PC-9 (cell line): ENCODE measurements at regions not wholly inside any gene's neighbourhood (a gene's known extent, or its start where the extent isn't known, plus 50 kb on each side); places are given as distances from the start of the nearest gene placed in this dataset.

ENCODE experiments used
- BruUV-seq: library from RNA; stranded (reverse); fragments of 400-500 nt; replicated peaks from 2 replicates; lab custom pipeline; 2021; lab: Mats Ljungman, UMichigan
- CTCF ChIA-PET: fragments of 300-600 bp; sonication (Branson Sonifier 250); formaldehyde crosslinking; loops from one replicate; lab custom pipeline; 2022; ENCODE audit warnings: antibody characterized with exemption; lab: Charles Lee
- POLR2A ChIA-PET: fragments of 300-600 bp; sonication (Branson Sonifier 250); formaldehyde crosslinking; loops from one replicate; lab custom pipeline; 2022; ENCODE audit warnings: antibody characterized with exemption; ENCODE audit not compliant: unreplicated experiment; lab: Charles Lee
- DNase-seq, 2 experiments: peaks; one replicate each; pipeline versions ENCODE4 v3.0.0 to v3.0.0-alpha.2; 2015 to 2022; ENCODE audit warnings: mixed read lengths in 1 of 2
- H2AFZ ChIP-seq: fragments of 200-600 bp; sonication (generic); 2 replicates; pipeline ENCODE4 v1.8.1; 2017; ENCODE audit warnings: antibody characterized with exemption
- H3F3A ChIP-seq: fragments of 200-600 bp; sonication (generic); 2 replicates; pipeline ENCODE4 v1.8.1; 2017; ENCODE audit warnings: antibody characterized with exemption, mild to moderate bottlenecking, low read depth; ENCODE audit not compliant: insufficient read depth
- H3K27ac ChIP-seq: fragments of 200-600 bp; sonication (generic); 2 replicates; pipeline ENCODE4 v1.6.1; 2016; ENCODE audit warnings: mixed run types
- H3K27me3 ChIP-seq: fragments of 200-600 bp; sonication (generic); 2 replicates; pipeline ENCODE4 v1.6.1; 2016; ENCODE audit warnings: low read depth, mixed run types; ENCODE audit not compliant: insufficient read depth
- H3K36me3 ChIP-seq: fragments of 200-600 bp; sonication (generic); 2 replicates; pipeline ENCODE4 v1.6.1; 2016; ENCODE audit warnings: low read depth, mixed run types
- H3K4me1 ChIP-seq: fragments of 200-600 bp; sonication (generic); replicated peaks from 2 replicates; pipeline ENCODE4 v1.6.1; 2016; ENCODE audit warnings: mixed run types; ENCODE audit not compliant: insufficient read depth
- H3K4me2 ChIP-seq: fragments of 200-600 bp; sonication (generic); 2 replicates; pipeline ENCODE4 v1.6.1; 2017; ENCODE audit warnings: mixed run types
- H3K4me3 ChIP-seq: fragments of 200-600 bp; sonication (generic); 2 replicates; pipeline ENCODE4 v1.6.1; 2016; ENCODE audit warnings: mixed run types
- H3K79me2 ChIP-seq: fragments of 200-600 bp; sonication (generic); 2 replicates; pipeline ENCODE4 v1.6.1; 2017; ENCODE audit warnings: low read depth, mixed run types
- H3K9me2 ChIP-seq: fragments of 200-600 bp; sonication (generic); 2 replicates; pipeline ENCODE4 v1.8.1; 2017; ENCODE audit warnings: mild to moderate bottlenecking; ENCODE audit not compliant: insufficient read depth
- H3K9me3 ChIP-seq: fragments of 200-600 bp; sonication (generic); 2 replicates; pipeline ENCODE4 v1.8.1; 2016; ENCODE audit warnings: low read depth; ENCODE audit not compliant: insufficient read depth
- H4K20me1 ChIP-seq: fragments of 200-600 bp; sonication (generic); 2 replicates; pipeline ENCODE4 v1.8.1; 2017; ENCODE audit not compliant: insufficient read depth
- CTCF ChIP-seq: fragments of 200-600 bp; sonication (generic); conservative IDR thresholded peaks from 2 replicates; pipeline ENCODE4 v1.6.1; 2017; ENCODE audit warnings: mixed run types, antibody characterized with exemption, mild to moderate bottlenecking, moderate library complexity
- EZH2 ChIP-seq: fragments of 200-600 bp; sonication (generic); IDR thresholded peaks from 2 replicates; pipeline ENCODE4 v1.8.0; 2017; ENCODE audit warnings: antibody characterized with exemption, low read depth
- intact Hi-C: fragments of 100-400 bp; cut with micrococcal nuclease; formaldehyde crosslinking; loops from one replicate; pipeline ENCODE4 v1.10.0; 2022; ENCODE audit not compliant: unreplicated experiment

DNA sequence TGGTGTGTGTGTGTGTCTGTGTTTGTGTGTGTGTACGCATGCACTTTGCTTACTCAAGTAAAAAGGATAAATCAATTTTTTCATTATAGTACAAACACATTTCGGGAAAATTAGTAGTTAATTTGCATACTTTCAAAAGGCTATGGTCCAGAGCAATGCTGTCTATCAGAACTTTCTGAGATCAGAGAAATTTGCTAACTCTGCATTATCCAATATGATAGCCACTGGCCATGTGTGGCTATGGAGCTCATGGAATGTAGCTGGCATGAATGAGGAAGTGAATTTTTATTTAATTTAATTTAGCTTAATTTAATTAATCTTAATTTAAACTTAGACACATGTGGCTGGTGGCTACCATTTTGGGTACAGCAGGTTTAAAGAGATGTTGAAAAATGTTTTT, 289.6 kb downstream of the MAT2B start:
- H3K27ac ChIP-seq = no peak overlapping the region
- H3K4me1 ChIP-seq = no peaks in the 10 kb centered on the region
- no peaks in the 10 kb centered on the region for H4K20me1 ChIP-seq
- H2AFZ ChIP-seq = no peak overlapping the region
- no peaks in the 10 kb centered on the region for H3K9me3 ChIP-seq
- no peak overlapping the region for H3K4me2 ChIP-seq
- intact Hi-C loops = no loop called here
- DNase-seq = no peak
- CTCF ChIA-PET = no interaction called here
- no TSS peak for BruUV-seq
- POLR2A ChIA-PET = no interaction called here
- no peaks in the 10 kb centered on the region for H3F3A ChIP-seq
- TF ChIP-seq CTCF (no peak), EZH2 (no peak)
- no peaks in the 10 kb centered on the region for H3K9me2 ChIP-seq
- H3K79me2 ChIP-seq = no peaks in the 10 kb centered on the region
- H3K4me3 ChIP-seq = no peak overlapping the region
- no peaks in the 10 kb centered on the region for H3K36me3 ChIP-seq
- no peaks in the 10 kb centered on the region for H3K27me3 ChIP-seq

DNA sequence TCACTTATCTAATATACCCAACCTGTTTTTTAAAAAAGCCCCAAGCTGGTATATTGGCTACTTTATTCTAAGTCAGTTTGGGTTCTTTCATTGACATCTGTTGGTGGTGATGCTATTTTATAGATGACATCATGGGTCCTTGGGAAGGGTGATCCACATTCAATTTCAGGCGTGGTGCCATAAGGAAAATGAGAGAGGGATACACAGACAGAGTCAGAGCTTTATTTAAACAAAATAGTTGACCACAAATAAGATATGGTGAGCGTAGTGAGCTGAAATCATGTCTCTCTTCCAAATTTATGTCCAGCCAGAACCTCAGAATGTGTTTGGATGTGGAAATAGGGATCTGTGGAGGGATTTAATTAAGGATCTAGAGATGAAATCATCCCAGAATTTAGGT, 302.4 kb downstream of the MAT2B start:
- Histone ChIP-seq H3K4me3 (no peak overlapping the region), H3K9me2 (no peaks in the 10 kb centered on the region), H2AFZ (no peak overlapping the region), H3K79me2 (no peaks in the 10 kb centered on the region), H3K4me2 (no peak overlapping the region), H4K20me1 (no peaks in the 10 kb centered on the region), H3K4me1 (no peaks in the 10 kb centered on the region), H3K9me3 (no peaks in the 10 kb centered on the region; the same call in 1 of the 2 replicates), H3K36me3 (no peaks in the 10 kb centered on the region), H3K27ac (no peak overlapping the region), H3K27me3 (no peaks in the 10 kb centered on the region), H3F3A (no peaks in the 10 kb centered on the region)
- POLR2A ChIA-PET = no interaction called here
- intact Hi-C loops = no loop called here
- no TSS peak for BruUV-seq
- DNase-seq = no peak
- TF ChIP-seq CTCF (no peak), EZH2 (no peak)
- CTCF ChIA-PET = no interaction called here

DNA sequence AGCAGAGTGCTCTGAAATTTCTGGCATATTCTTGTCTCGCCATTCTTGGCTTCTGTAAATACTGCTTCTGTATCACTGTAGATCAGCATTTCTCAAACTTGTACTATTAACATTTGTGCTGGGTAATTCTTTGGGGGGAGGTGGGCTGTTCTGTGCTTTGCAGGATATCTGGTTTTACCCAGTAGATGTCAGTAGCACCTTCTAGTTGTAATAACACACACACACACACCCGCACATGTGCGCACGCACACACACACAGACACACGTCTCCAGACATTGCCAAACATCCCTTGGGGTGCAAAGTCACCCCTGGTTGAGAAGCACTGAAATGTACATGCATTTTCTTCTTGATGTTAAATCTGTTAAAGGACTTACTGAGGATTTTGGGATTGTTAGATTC, 304.1 kb downstream of the MAT2B start:
- CTCF ChIA-PET = no interaction called here
- Histone ChIP-seq H3K36me3 (no peaks in the 10 kb centered on the region), H3K9me2 (no peaks in the 10 kb centered on the region), H3K4me2 (no peak overlapping the region), H3K27ac (no peak overlapping the region), H3K27me3 (no peaks in the 10 kb centered on the region), H3K4me1 (no peaks in the 10 kb centered on the region), H3F3A (no peaks in the 10 kb centered on the region), H4K20me1 (no peaks in the 10 kb centered on the region), H3K9me3 (no peaks in the 10 kb centered on the region), H2AFZ (no peak overlapping the region), H3K4me3 (no peak overlapping the region), H3K79me2 (no peaks in the 10 kb centered on the region)
- POLR2A ChIA-PET = no interaction called here
- TF ChIP-seq CTCF (no peak), EZH2 (no peak)
- intact Hi-C loops = no loop called here
- no peak for DNase-seq
- BruUV-seq = no TSS peak
